Kidney epithelial cell (primary cell): ENCODE measurements at regions not wholly inside any gene's neighbourhood (a gene's known extent, or its start where the extent isn't known, plus 50 kb on each side); places are given as distances from the start of the nearest gene placed in this dataset.
"Not testable (repeated sequence)": the region's sequence is repeated elsewhere in the genome, so short reads cannot be mapped to it uniquely, and the experiment has no call there.

Experiments used
- DNase-seq: peaks from one replicate; pipeline ENCODE4 v3.0.0-alpha.2; 2010; ENCODE audit warnings: low read depth
- H3K27me3 ChIP-seq: 2 replicates; pipeline ENCODE4 v1.6.0; 2011; ENCODE audit warnings: low read length; ENCODE audit not compliant: control insufficient read depth, insufficient read depth
- H3K36me3 ChIP-seq: 2 replicates; pipeline ENCODE4 v1.5.1; 2011; ENCODE audit warnings: low read length; ENCODE audit not compliant: control insufficient read depth, insufficient read depth
- H3K4me3 ChIP-seq: 2 replicates; pipeline ENCODE4 v1.5.1; 2011; ENCODE audit warnings: low read depth, mild to moderate bottlenecking, control low read depth, low read length
- TF ChIP-seq, protein P1 (sequence below): IDR thresholded peaks from 2 replicates; pipeline ENCODE4 v1.5.1; 2011; ENCODE audit warnings: mild to moderate bottlenecking, moderate library complexity, low read length, control low read depth, inconsistent platforms; ENCODE audit not compliant: insufficient read depth, poor library complexity, severe bottlenecking

DNA sequence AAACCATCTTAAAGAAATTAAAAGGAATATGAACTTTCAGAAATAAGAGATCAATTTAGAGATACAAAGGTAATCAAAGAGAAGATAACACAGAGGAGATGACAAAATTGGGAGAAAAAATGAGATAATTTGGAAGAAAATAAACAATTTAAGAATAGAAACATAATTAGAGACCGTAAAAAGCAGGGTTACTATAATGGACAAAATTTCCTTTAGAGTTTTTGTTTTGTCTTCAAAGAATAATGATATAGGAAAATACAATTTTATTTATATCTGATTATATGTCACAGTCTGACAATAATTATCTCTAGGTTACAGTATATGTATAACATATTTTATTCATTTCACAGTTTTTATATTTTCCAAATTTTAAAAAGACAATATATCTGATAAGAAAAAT, 716.4 kb upstream of the ZNF804A start:
- no peak for DNase-seq
- TF ChIP-seq, protein P1, sequence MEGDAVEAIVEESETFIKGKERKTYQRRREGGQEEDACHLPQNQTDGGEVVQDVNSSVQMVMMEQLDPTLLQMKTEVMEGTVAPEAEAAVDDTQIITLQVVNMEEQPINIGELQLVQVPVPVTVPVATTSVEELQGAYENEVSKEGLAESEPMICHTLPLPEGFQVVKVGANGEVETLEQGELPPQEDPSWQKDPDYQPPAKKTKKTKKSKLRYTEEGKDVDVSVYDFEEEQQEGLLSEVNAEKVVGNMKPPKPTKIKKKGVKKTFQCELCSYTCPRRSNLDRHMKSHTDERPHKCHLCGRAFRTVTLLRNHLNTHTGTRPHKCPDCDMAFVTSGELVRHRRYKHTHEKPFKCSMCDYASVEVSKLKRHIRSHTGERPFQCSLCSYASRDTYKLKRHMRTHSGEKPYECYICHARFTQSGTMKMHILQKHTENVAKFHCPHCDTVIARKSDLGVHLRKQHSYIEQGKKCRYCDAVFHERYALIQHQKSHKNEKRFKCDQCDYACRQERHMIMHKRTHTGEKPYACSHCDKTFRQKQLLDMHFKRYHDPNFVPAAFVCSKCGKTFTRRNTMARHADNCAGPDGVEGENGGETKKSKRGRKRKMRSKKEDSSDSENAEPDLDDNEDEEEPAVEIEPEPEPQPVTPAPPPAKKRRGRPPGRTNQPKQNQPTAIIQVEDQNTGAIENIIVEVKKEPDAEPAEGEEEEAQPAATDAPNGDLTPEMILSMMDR: no peak
- H3K27me3 ChIP-seq: no peaks in the 10 kb centered on the region
- H3K36me3 ChIP-seq: no peaks in the 10 kb centered on the region
- H3K4me3 ChIP-seq: no peak overlapping the region

DNA sequence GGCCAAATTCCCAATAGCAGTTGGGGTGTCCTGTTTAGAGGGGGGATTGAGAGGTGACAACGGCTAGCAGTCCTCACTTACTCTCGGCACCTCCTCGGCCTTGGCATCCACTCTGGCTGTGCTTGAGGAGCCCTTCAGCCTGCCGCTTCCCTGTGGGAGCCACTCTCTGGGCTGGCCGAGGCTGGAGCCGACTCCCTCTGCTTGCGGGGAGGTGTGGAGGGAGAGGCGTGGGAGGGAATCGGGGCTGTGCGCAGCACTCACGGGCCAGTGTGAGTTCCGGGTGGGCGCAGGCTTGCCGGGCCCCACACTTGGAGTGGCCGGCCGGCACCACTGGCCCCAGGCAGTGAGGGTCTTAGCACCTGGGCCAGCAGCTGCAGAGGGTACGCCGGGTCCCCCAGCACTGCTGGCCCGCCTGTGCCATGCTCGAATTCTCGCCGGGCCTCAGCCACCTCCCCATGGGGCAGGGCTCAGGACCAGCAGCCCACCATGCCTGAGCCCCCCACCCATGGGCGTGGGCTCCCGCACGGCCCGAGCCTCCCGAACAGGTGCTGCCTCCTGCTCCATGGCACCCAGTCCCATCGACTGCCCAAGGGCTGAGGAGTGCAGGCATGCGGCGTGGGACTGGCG, 705.9 kb upstream of the ZNF804A start:
- Histone ChIP-seq H3K36me3 (no peaks in the 10 kb centered on the region), H3K27me3 (no peaks in the 10 kb centered on the region), H3K4me3 (no peak overlapping the region)
- no peak for DNase-seq
- TF ChIP-seq, protein P1: no peak

DNA sequence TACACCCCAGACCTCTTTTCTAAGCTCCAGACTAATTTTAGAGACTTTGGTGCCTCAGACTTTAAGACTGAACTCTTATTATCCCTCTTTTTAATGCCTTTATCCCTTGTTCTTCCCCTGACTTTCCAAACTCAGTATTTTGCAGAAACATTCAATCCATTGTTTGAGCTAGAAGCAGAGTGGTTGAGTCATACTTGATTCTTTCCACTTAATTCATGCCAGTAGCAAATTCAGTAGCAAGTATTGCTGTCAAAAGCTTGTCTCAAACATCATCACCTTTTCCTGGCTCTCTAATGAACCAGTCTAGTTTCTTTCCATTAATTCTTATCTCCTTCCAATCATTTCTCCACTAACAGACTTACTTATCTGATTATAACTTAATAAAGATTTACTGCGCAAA, 699.7 kb upstream of the ZNF804A start:
- no peaks in the 10 kb centered on the region for H3K27me3 ChIP-seq
- no peak overlapping the region for H3K4me3 ChIP-seq
- H3K36me3 ChIP-seq: no peaks in the 10 kb centered on the region
- DNase-seq: no peak
- TF ChIP-seq, protein P1: no peak

DNA sequence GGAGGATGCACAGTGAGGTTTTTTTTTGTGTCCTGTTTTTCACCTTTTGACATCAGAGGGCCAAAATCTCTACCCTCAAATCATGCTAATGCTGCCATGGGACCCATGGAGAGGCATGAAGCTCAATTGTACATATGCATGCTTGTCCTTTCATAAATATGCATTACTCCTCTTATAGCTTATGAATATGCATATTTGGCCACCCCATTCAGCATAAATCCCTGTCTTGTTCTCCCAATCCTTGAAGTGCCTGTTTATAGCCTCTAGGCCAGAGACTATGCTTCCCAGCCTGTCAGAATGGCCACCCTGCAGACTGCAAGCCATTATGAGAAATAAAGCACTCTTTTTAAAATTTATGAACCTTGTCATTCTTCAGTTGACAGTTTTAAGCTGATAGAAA, 696.4 kb upstream of the ZNF804A start:
- DNase-seq: no peak
- TF ChIP-seq, protein P1: no peak
- no peaks in the 10 kb centered on the region for H3K27me3 ChIP-seq
- H3K4me3 ChIP-seq: no peak overlapping the region
- no peaks in the 10 kb centered on the region for H3K36me3 ChIP-seq

DNA sequence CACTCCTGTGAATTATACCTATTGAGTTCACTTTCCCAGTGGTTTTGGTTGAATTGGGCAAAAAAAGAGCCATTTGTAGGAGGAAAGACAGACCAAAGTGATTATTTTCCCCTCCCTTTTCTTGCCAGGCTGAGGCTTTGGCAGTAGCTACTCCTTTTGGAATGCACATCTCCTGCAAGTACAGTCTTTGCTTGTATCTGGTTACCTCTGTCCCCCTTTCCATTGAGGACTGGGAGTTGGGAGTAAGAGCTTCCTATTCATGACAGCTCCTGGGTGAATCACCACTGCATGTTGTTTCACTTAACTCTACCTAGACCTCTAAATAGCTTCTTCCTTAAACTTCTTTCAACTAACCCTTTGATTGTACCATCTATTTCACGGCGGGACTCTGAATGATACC, 695.3 kb upstream of the ZNF804A start:
- H3K36me3 ChIP-seq: no peaks in the 10 kb centered on the region
- TF ChIP-seq, protein P1: no peak
- DNase-seq: no peak
- H3K27me3 ChIP-seq: no peaks in the 10 kb centered on the region
- no peak overlapping the region for H3K4me3 ChIP-seq

DNA sequence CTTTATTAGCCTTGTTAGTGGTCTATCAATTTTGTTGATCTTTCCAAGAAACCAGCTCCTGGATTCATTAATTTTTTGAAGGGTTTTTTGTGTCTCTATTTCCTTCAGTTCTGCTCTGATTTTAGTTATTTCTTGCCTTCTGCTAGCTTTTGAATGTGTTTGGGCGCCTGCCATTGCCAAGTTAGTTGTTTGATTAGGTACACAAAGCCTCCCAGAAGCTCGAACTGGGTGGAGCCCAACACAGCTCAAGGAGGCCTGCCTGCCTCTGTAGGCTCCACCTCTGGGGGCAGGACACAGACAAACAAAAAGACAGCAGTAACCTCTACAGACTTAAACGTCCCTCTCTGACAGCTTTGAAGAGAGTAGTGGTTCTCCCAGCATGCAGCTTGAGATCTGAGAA, 682.3 kb upstream of the ZNF804A start:
- not testable (repeated sequence) for DNase-seq, H3K36me3 ChIP-seq, H3K27me3 ChIP-seq, H3K4me3 ChIP-seq
